ENCODE measurements at regions not wholly inside any gene's neighbourhood (a gene's known extent, or its start where the extent isn't known, plus 50 kb on each side); places are given as distances from the start of the nearest gene placed in this dataset.

GRCh38 chr16:86827521-86827920 lies 249.2 kb downstream of the FOXL1 start:
- DNase-seq (no peak), ATAC-seq (no peak)
- no peak for TF ChIP-seq CTCF (IDR thresholded peaks at IDR 0.05)
- intact Hi-C loops (cut with DNase I), result no loop called here
- Histone ChIP-seq H3K4me1 (no peaks in the 10 kb centered on the region), H3K4me3 (no peak overlapping the region), H3K9me3 (no peaks in the 10 kb centered on the region), H3K27ac (no peak overlapping the region), H3K36me3 (no peaks in the 10 kb centered on the region), H3K27me3 (peaks cover 0 to 66% of the 10 kb centered on the region in 2 donors)

GRCh38 chr16:86828202-86828601 lies 249.9 kb downstream of the FOXL1 start:
- no peak overlapping the region for H3K4me3 ChIP-seq
- H3K27ac ChIP-seq, result no peak overlapping the region
- H3K36me3 ChIP-seq, result no peaks in the 10 kb centered on the region
- intact Hi-C loops (cut with DNase I), result no loop called here
- DNase-seq (no peak), ATAC-seq (no peak)
- H3K27me3 ChIP-seq, result peaks cover 0 to 66% of the 10 kb centered on the region in 2 donors
- TF ChIP-seq CTCF (IDR thresholded peaks at IDR 0.05), result no peak
- H3K4me1 ChIP-seq, result no peaks in the 10 kb centered on the region
- H3K9me3 ChIP-seq, result no peaks in the 10 kb centered on the region

- intact Hi-C loops (cut with DNase I), result no loop called here
- H3K27me3 ChIP-seq, result peaks cover 0 to 65% of the 10 kb centered on the region in 2 donors
These were observed 250.3 kb downstream of the FOXL1 start for GRCh38 chr16:86828653-86829052.

GRCh38 chr16:86831366-86831765 lies 253.0 kb downstream of the FOXL1 start:
- Histone ChIP-seq H3K9me3 (no peaks in the 10 kb centered on the region), H3K4me3 (no peak overlapping the region), H3K4me1 (no peaks in the 10 kb centered on the region), H3K27ac (no peak overlapping the region), H3K27me3 (peaks cover 0 to 38% of the 10 kb centered on the region in 2 donors), H3K36me3 (no peaks in the 10 kb centered on the region)
- TF ChIP-seq CTCF (IDR thresholded peaks at IDR 0.05), result no peak
- DNase-seq (no peak), ATAC-seq (no peak)
- intact Hi-C loops (cut with DNase I), result no loop called here

More at GRCh38 chr16:86828653-86829052, 250.3 kb downstream of the FOXL1 start:
- no peak for ATAC-seq
- Histone ChIP-seq H3K4me3 (no peak overlapping the region), H3K36me3 (no peaks in the 10 kb centered on the region), H3K27ac (no peak overlapping the region), H3K4me1 (no peaks in the 10 kb centered on the region), H3K9me3 (no peaks in the 10 kb centered on the region)
- DNase-seq, result no peak
- no peak for TF ChIP-seq CTCF (IDR thresholded peaks at IDR 0.05)

GRCh38 chr16:86833136-86833535 lies 254.8 kb downstream of the FOXL1 start:
- H3K36me3 ChIP-seq, result no peaks in the 10 kb centered on the region
- DNase-seq (no peak), ATAC-seq (no peak)
- no peaks in the 10 kb centered on the region for H3K9me3 ChIP-seq
- H3K27me3 ChIP-seq, result peaks cover 0 to 20% of the 10 kb centered on the region in 2 donors
- TF ChIP-seq CTCF (IDR thresholded peaks at IDR 0.05), result no peak
- H3K4me3 ChIP-seq, result no peak overlapping the region
- H3K27ac ChIP-seq, result no peak overlapping the region
- intact Hi-C loops (cut with DNase I), result no loop called here
- H3K4me1 ChIP-seq, result no peaks in the 10 kb centered on the region
